ENCODE measurements at regions not wholly inside any gene's neighbourhood (a gene's known extent, or its start where the extent isn't known, plus 50 kb on each side); places are given as distances from the start of the nearest gene placed in this dataset.

DNA sequence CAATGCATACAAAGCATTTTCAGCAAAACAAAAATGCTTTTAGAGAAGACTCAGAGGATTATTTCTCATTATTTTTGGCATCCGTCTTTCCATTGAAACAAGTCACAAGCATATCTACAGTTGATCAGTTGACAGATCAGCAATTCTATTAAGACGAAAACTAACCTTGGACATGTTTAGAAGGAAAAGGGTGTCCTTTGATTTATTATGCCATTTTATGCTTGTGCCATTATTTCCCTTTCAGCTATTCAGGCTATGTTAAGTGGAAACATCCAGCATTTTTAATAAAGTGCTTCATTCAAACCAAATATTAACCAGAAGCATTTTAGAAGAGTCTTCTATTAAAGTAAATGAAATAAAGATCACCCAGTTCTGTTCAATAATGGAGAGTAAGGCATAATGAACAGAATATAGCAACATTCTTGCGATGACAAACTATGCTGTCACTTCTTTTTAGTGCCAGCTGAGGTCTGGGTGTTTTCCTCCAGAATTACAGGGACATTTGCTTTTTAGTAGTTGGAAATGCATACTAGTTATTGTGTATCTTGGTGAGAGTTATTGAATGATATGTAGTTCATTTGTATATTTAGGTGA is 481.4 kb downstream of the PLA2G4A start:
- TF ChIP-seq, protein P1, sequence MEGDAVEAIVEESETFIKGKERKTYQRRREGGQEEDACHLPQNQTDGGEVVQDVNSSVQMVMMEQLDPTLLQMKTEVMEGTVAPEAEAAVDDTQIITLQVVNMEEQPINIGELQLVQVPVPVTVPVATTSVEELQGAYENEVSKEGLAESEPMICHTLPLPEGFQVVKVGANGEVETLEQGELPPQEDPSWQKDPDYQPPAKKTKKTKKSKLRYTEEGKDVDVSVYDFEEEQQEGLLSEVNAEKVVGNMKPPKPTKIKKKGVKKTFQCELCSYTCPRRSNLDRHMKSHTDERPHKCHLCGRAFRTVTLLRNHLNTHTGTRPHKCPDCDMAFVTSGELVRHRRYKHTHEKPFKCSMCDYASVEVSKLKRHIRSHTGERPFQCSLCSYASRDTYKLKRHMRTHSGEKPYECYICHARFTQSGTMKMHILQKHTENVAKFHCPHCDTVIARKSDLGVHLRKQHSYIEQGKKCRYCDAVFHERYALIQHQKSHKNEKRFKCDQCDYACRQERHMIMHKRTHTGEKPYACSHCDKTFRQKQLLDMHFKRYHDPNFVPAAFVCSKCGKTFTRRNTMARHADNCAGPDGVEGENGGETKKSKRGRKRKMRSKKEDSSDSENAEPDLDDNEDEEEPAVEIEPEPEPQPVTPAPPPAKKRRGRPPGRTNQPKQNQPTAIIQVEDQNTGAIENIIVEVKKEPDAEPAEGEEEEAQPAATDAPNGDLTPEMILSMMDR (IDR thresholded peaks at IDR 0.05): no peak
- no peak for TF ChIP-seq POLR2A (IDR thresholded peaks at IDR 0.05)

Measured in sigmoid colon (tissue), 3 donors.